ENCODE measurements at regions not wholly inside any gene's neighbourhood (a gene's known extent, or its start where the extent isn't known, plus 50 kb on each side); places are given as distances from the start of the nearest gene placed in this dataset.

DNA sequence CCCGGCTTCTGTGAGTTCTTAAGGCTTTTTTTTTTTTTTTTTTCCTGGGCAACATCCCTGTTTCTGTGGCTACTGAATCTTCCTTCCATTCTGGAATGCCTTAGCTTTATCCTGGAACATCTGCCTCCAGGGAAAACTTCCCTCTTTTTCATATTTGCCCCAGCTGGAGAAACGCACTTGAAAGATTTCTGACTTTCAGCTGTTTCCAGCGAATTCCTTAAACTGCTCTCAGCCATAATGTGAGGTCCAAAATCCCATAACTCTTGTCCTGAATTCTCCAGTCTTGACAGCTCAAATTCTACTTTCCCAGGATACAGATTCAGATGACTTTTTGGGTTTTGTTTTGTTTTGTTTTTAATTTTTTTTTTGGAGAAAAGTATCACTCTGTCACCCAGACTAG is 263.6 kb upstream of the AUTS2 start:
- 58 to 84% methylated on average over 2 to 3 of the region's 3 CpGs for WGBS, 2 donors (ENCODE audit: low coverage in 1 of 2)
- no peak for ATAC-seq

DNA sequence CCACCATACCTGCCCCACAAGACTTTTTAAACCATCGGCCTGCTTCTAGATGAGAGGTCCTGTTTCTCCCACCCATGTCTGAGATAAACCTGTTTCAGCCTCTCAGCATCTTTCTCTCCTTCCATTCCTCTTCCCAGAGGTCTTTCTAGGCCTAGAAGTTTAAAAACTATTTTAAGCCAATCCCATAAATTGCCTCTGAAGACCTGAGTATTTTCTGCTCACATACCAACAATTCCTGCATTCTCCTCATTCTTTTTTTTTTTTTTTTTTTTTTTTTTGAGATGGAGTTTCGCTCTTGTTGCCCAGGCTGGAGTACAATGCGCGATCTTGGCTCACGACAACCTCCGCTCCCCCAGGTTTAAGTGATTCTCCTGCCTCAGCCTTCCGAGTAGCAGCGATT is 262.9 kb upstream of the AUTS2 start:
- H3K4me3 ChIP-seq = no peak overlapping the region
- H3K27me3 ChIP-seq = no peaks in the 10 kb centered on the region
- H3K27ac ChIP-seq = no peak overlapping the region
- 80 to 100% methylated on average over 1 to 3 of the region's 8 CpGs for WGBS, 2 donors (ENCODE audit: low coverage in 1 of 2)
- ATAC-seq = no peak
- no peaks in the 10 kb centered on the region for H3K4me1 ChIP-seq
- TF ChIP-seq EP300 (IDR thresholded peaks at IDR 0.05) (no peak), POLR2AphosphoS5 (IDR thresholded peaks at IDR 0.05) (no peak), CTCF (IDR thresholded peaks at IDR 0.05) (no peak), POLR2A (IDR thresholded peaks at IDR 0.05) (no peak)
- no peaks in the 10 kb centered on the region for H3K36me3 ChIP-seq
- no peaks in the 10 kb centered on the region for H3K9me3 ChIP-seq

More for the DNA sequence above, 263.6 kb upstream of the AUTS2 start:
- Histone ChIP-seq H3K4me3 (no peak overlapping the region), H3K9me3 (no peaks in the 10 kb centered on the region), H3K4me1 (no peaks in the 10 kb centered on the region), H3K36me3 (no peaks in the 10 kb centered on the region), H3K27ac (no peak overlapping the region), H3K27me3 (no peaks in the 10 kb centered on the region)
- no peak for TF ChIP-seq EP300 (IDR thresholded peaks at IDR 0.05)
- no peak for TF ChIP-seq POLR2AphosphoS5 (IDR thresholded peaks at IDR 0.05)
- TF ChIP-seq CTCF (IDR thresholded peaks at IDR 0.05) = no peak
- no peak for TF ChIP-seq POLR2A (IDR thresholded peaks at IDR 0.05)

GRCh38 chr7:69336976-69337375 is 261.3 kb upstream of the AUTS2 start:
- Histone ChIP-seq H3K9me3 (no peaks in the 10 kb centered on the region), H3K27me3 (no peaks in the 10 kb centered on the region), H3K27ac (no peak overlapping the region), H3K36me3 (no peaks in the 10 kb centered on the region), H3K4me1 (no peaks in the 10 kb centered on the region), H3K4me3 (no peak overlapping the region)
- no peak for ATAC-seq
- 82 to 100% methylated on average over 3 of the region's 3 CpGs for WGBS, 2 donors (ENCODE audit: low coverage in 1 of 2)
- TF ChIP-seq EP300 (IDR thresholded peaks at IDR 0.05) (no peak), POLR2A (IDR thresholded peaks at IDR 0.05) (no peak), CTCF (IDR thresholded peaks at IDR 0.05) (no peak), POLR2AphosphoS5 (IDR thresholded peaks at IDR 0.05) (no peak)

GRCh38 chr7:69338144-69338543 is 260.1 kb upstream of the AUTS2 start:
- Histone ChIP-seq H3K36me3 (no peaks in the 10 kb centered on the region), H3K9me3 (no peaks in the 10 kb centered on the region), H3K4me1 (no peaks in the 10 kb centered on the region), H3K27me3 (no peaks in the 10 kb centered on the region), H3K27ac (no peak overlapping the region), H3K4me3 (no peak overlapping the region)
- 6 to 27% methylated on average over 6 of the region's 8 CpGs for WGBS, 2 donors (ENCODE audit: low coverage in 1 of 2)
- no peak for ATAC-seq
- TF ChIP-seq POLR2AphosphoS5 (IDR thresholded peaks at IDR 0.05) (no peak), POLR2A (IDR thresholded peaks at IDR 0.05) (no peak), CTCF (IDR thresholded peaks at IDR 0.05) (no peak), EP300 (IDR thresholded peaks at IDR 0.05) (no peak)

GRCh38 chr7:69341288-69341687 is 257.0 kb upstream of the AUTS2 start:
- H3K4me3 ChIP-seq = no peak overlapping the region
- no peak for TF ChIP-seq EP300 (IDR thresholded peaks at IDR 0.05)
- TF ChIP-seq POLR2A (IDR thresholded peaks at IDR 0.05) = no peak
- TF ChIP-seq POLR2AphosphoS5 (IDR thresholded peaks at IDR 0.05) = no peak
- no peak for TF ChIP-seq CTCF (IDR thresholded peaks at IDR 0.05)
- no peak overlapping the region for H3K27ac ChIP-seq
- no peak for ATAC-seq
- no peaks in the 10 kb centered on the region for H3K36me3 ChIP-seq
- peaks cover 0 to 8% (median 0%) of the 10 kb centered on the region in 3 donors for H3K9me3 ChIP-seq
- no peaks in the 10 kb centered on the region for H3K27me3 ChIP-seq
- no peaks in the 10 kb centered on the region for H3K4me1 ChIP-seq
- WGBS, 2 donors (ENCODE audit: low coverage in 1 of 2) = 81 to 100% methylated on average over 1 of the region's 1 CpG

All from gastroesophageal sphincter (tissue), 4 donors.